AG04449 (cell line): ENCODE measurements at regions not wholly inside any gene's neighbourhood (a gene's known extent, or its start where the extent isn't known, plus 50 kb on each side); places are given as distances from the start of the nearest gene placed in this dataset.

Source experiments
- CTCF ChIA-PET: fragments of 350-600 bp; formaldehyde crosslinking; extraction: SDS; loops from one replicate; lab custom pipeline; 2021; ENCODE audit warnings: antibody characterized with exemption; lab: Yijun Ruan, JAX
- POLR2A ChIA-PET: fragments of 400-600, 350-600 bp; formaldehyde crosslinking; extraction: SDS; loops from one replicate; lab custom pipeline; 2020; ENCODE audit warnings: antibody characterized with exemption, inconsistent platforms; lab: Yijun Ruan, JAX
- DNase-seq: peaks from one replicate; pipeline ENCODE4 v3.0.0-alpha.2; 2010; ENCODE audit warnings: low read depth, low spot score
- H3K4me3 ChIP-seq: 2 replicates; pipeline ENCODE4 v1.5.1; 2011; ENCODE audit warnings: low read depth, mild to moderate bottlenecking, control low read depth, low read length
- CTCF ChIP-seq: IDR thresholded peaks from one replicate; pipeline ENCODE4 v1.5.1; 2011; ENCODE audit warnings: mild to moderate bottlenecking, moderate library complexity, low read length, control low read depth, inconsistent platforms; ENCODE audit not compliant: insufficient read depth; ENCODE audit errors: missing control alignments

- ChIA-PET POLR2A (no interaction called here), CTCF (no interaction called here)
- DNase-seq = no peak
- no peak for TF ChIP-seq CTCF
- no peak overlapping the region for H3K4me3 ChIP-seq
These were observed 89.5 kb upstream of the HIVEP3 start for GRCh38 chr1:42008264-42008663.

GRCh38 chr1:42006836-42007235, 88.1 kb upstream of the HIVEP3 start:
- no peak overlapping the region for H3K4me3 ChIP-seq
- POLR2A ChIA-PET = no interaction called here
- DNase-seq = no peak
- TF ChIP-seq CTCF = no peak
- CTCF ChIA-PET = interaction anchor here (0.9 kb wide), 1 partner anchor 28 kb away, joined by 3 read pairs; no protein-coding TSS in a partner anchor

- no peak for DNase-seq
- POLR2A ChIA-PET = no interaction called here
These were observed 87.4 kb upstream of the HIVEP3 start for GRCh38 chr1:42006093-42006492.

GRCh38 chr1:42005530-42005929, 86.8 kb upstream of the HIVEP3 start:
- H3K4me3 ChIP-seq = no peak overlapping the region
- no peak for TF ChIP-seq CTCF
- ChIA-PET POLR2A (no interaction called here), CTCF (interaction anchor here (1.1 kb wide), 1 partner anchor 9 kb away, joined by 4 read pairs; no protein-coding TSS in a partner anchor)
- DNase-seq = no peak

More at GRCh38 chr1:42006093-42006492, 87.4 kb upstream of the HIVEP3 start:
- CTCF ChIA-PET = interaction anchor here (1.1 kb wide), 1 partner anchor 9 kb away, joined by 4 read pairs; no protein-coding TSS in a partner anchor
- H3K4me3 ChIP-seq = no peak overlapping the region
- no peak for TF ChIP-seq CTCF

GRCh38 chr1:42004860-42005259, 86.1 kb upstream of the HIVEP3 start:
- TF ChIP-seq CTCF = no peak
- H3K4me3 ChIP-seq = no peak overlapping the region
- ChIA-PET CTCF (no interaction called here), POLR2A (no interaction called here)
- no peak for DNase-seq

- no peak for TF ChIP-seq CTCF
- POLR2A ChIA-PET = no interaction called here
- CTCF ChIA-PET = interaction anchor here (1.7 kb wide), 1 partner anchor 10 kb away, joined by 9 read pairs; no protein-coding TSS in a partner anchor
- no peak for DNase-seq
- no peak overlapping the region for H3K4me3 ChIP-seq
These were observed 85.6 kb upstream of the HIVEP3 start for GRCh38 chr1:42004322-42004721.
